H1 (cell line): ENCODE measurements at regions not wholly inside any gene's neighbourhood (a gene's known extent, or its start where the extent isn't known, plus 50 kb on each side); places are given as distances from the start of the nearest gene placed in this dataset.

ENCODE experiments used
- CTCF ChIA-PET: fragments of 300-600 bp; sonication (Branson Sonifier 250); formaldehyde crosslinking; loops from one replicate; lab custom pipeline; 2021; ENCODE audit not compliant: partially characterized antibody; lab: Charles Lee
- POLR2A ChIA-PET: fragments of 300-600 bp; sonication (Branson Sonifier 250); formaldehyde crosslinking; loops from one replicate; lab custom pipeline; 2021; ENCODE audit warnings: inconsistent platforms; ENCODE audit not compliant: partially characterized antibody; lab: Charles Lee
- DNase-seq, 2 experiments: peaks; one replicate each; pipeline versions ENCODE4 v3.0.0 to v3.0.0-alpha.2; 2010 to 2022; ENCODE audit warnings: low spot score in 2 of 2, low read depth in 1 of 2, mixed read lengths in 1 of 2
- FAIRE-seq: peaks from 2 replicates; lab custom pipeline; 2011; peaks lifted over from hg19 to GRCh38; lab: Jason Lieb, UNC
- H2AFZ ChIP-seq: 2 replicates; pipeline ENCODE4 v1.8.1; 2012; ENCODE audit warnings: low read length, inconsistent platforms
- H2AK5ac ChIP-seq: 2 replicates; pipeline ENCODE4 v1.6.1; 2013; ENCODE audit warnings: low read depth, low read length
- H2BK120ac ChIP-seq: replicated peaks from 2 replicates; pipeline ENCODE3; 2013; ENCODE audit warnings: low read depth, low read length, inconsistent platforms
- H2BK12ac ChIP-seq: 2 replicates; pipeline ENCODE4 v1.6.1; 2013; ENCODE audit warnings: low read depth, low read length
- H2BK15ac ChIP-seq: 2 replicates; pipeline ENCODE4 v1.6.1; 2013; ENCODE audit warnings: low read length
- H2BK20ac ChIP-seq: 2 replicates; pipeline ENCODE4 v1.6.1; 2013; ENCODE audit warnings: low read length
- H2BK5ac ChIP-seq: 2 replicates; pipeline ENCODE4 v1.6.1; 2013; ENCODE audit warnings: low read depth, low read length
- H3K14ac ChIP-seq: 2 replicates; pipeline ENCODE4 v1.6.1; 2013; ENCODE audit warnings: inconsistent platforms; ENCODE audit not compliant: insufficient read length
- H3K18ac ChIP-seq: 2 replicates; pipeline ENCODE4 v1.6.1; 2013; ENCODE audit warnings: low read length; ENCODE audit errors: extremely low read depth
- H3K23ac ChIP-seq: 2 replicates; pipeline ENCODE4 v1.6.1; 2013; ENCODE audit warnings: inconsistent platforms; ENCODE audit not compliant: insufficient read length
- H3K23me2 ChIP-seq: 2 replicates; pipeline ENCODE4 v1.6.1; 2013; ENCODE audit warnings: low read depth, low read length
- H3K27ac ChIP-seq: 2 replicates; pipeline ENCODE4 v1.6.1; 2011; ENCODE audit warnings: low read depth, low read length, inconsistent platforms
- H3K27me3 ChIP-seq, 4 experiments: replicated peaks in 1 of 4; 1 replicate in 1 of 4; 2 replicates in 3 of 4; pipeline versions ENCODE4 v1.6.1 to v1.8.1; 2011 to 2013; ENCODE audit warnings: low read length in 3 of 4, mild to moderate bottlenecking in 3 of 4, inconsistent platforms in 2 of 4, mixed read lengths in 2 of 4, moderate library complexity in 1 of 4; ENCODE audit not compliant: control insufficient read depth in 3 of 4, insufficient read depth in 3 of 4; ENCODE audit errors: extremely low read depth in 1 of 4
- H3K36me3 ChIP-seq, 4 experiments: 2 replicates each; pipeline versions ENCODE4 v1.6.1 to v1.8.1; 2011 to 2013; ENCODE audit warnings: mild to moderate bottlenecking in 4 of 4, low read length in 3 of 4, moderate library complexity in 2 of 4, control low read depth in 1 of 4, inconsistent platforms in 1 of 4; ENCODE audit not compliant: insufficient read depth in 4 of 4, control insufficient read depth in 2 of 4
- H3K4ac ChIP-seq: replicated peaks from 2 replicates; pipeline ENCODE3; 2013; ENCODE audit warnings: low read length, low read depth, mixed read lengths, inconsistent platforms; ENCODE audit not compliant: insufficient read length
- H3K4me1 ChIP-seq, 4 experiments: replicated peaks in 1 of 4; 1 replicate in 1 of 4; 2 replicates in 3 of 4; pipeline versions ENCODE4 v1.6.1 to v1.8.1; 2011 to 2013; ENCODE audit warnings: low read length in 3 of 4, inconsistent platforms in 2 of 4, mixed read lengths in 1 of 4; ENCODE audit not compliant: insufficient read depth in 4 of 4, control insufficient read depth in 3 of 4
- H3K4me2 ChIP-seq, 2 experiments: 2 replicates each; pipeline versions ENCODE4 v1.6.1 to v1.8.1; 2011 to 2013; ENCODE audit warnings: low read depth in 2 of 2, low read length in 2 of 2, control low read depth in 1 of 2, inconsistent platforms in 1 of 2, mild to moderate bottlenecking in 1 of 2; ENCODE audit not compliant: insufficient read depth in 1 of 2
- H3K4me3 ChIP-seq, 4 experiments: fragments of 200-600, 300-600 bp in 1 of 4; sonication (generic), shearing (Covaris generic), sonication (Bioruptor Twin) in 1 of 4; 2 replicates each; pipeline versions ENCODE4 v1.5.1 to v1.8.1; 2011 to 2016; ENCODE audit warnings: low read length in 4 of 4, low read depth in 3 of 4, control low read depth in 2 of 4, inconsistent platforms in 2 of 4, mild to moderate bottlenecking in 2 of 4, mixed read lengths in 1 of 4, moderate library complexity in 1 of 4; ENCODE audit not compliant: insufficient read depth in 2 of 4; ENCODE audit errors: extremely low read depth in 1 of 4
- H3K56ac ChIP-seq: replicated peaks from 2 replicates; pipeline ENCODE3; 2013; ENCODE audit warnings: low read depth, mild to moderate bottlenecking, mixed read lengths, low read length, inconsistent platforms; ENCODE audit not compliant: insufficient read length
- H3K79me1 ChIP-seq: 2 replicates; pipeline ENCODE4 v1.6.1; 2013; ENCODE audit warnings: low read depth, low read length, control low read depth
- H3K79me2 ChIP-seq, 2 experiments: 2 replicates each; pipeline versions ENCODE4 v1.6.1 to v1.8.1; 2012 to 2013; ENCODE audit warnings: low read length in 2 of 2, mild to moderate bottlenecking in 2 of 2, inconsistent platforms in 1 of 2; ENCODE audit not compliant: insufficient read depth in 2 of 2, control insufficient read depth in 1 of 2
- H3K9ac ChIP-seq, 4 experiments: replicated peaks in 1 of 4; 1 replicate in 1 of 4; 2 replicates in 3 of 4; pipeline versions ENCODE4 v1.6.1 to v1.8.1; 2011 to 2013; ENCODE audit warnings: low read depth in 3 of 4, low read length in 3 of 4, control low read depth in 2 of 4, mild to moderate bottlenecking in 2 of 4, moderate library complexity in 2 of 4, inconsistent platforms in 1 of 4; ENCODE audit errors: extremely low read depth in 1 of 4
- H3K9me3 ChIP-seq, 2 experiments: 2 replicates each; pipeline versions ENCODE4 v1.6.1 to v1.8.1; 2012 to 2013; ENCODE audit warnings: mild to moderate bottlenecking in 2 of 2, moderate library complexity in 2 of 2, control low read depth in 1 of 2, inconsistent platforms in 1 of 2, low read depth in 1 of 2, low read length in 1 of 2, mixed read lengths in 1 of 2; ENCODE audit not compliant: insufficient read depth in 2 of 2
- H4K20me1 ChIP-seq, 2 experiments: replicated peaks in 1 of 2; 2 replicates each; pipeline versions ENCODE3 to v1.8.1; 2011 to 2013; ENCODE audit warnings: inconsistent platforms in 2 of 2, low read length in 2 of 2, mild to moderate bottlenecking in 1 of 2; ENCODE audit not compliant: insufficient read depth in 2 of 2, control insufficient read depth in 1 of 2
- H4K5ac ChIP-seq: 2 replicates; pipeline ENCODE4 v1.6.1; 2013; ENCODE audit warnings: low read length, low read depth, mixed read lengths, inconsistent platforms; ENCODE audit not compliant: insufficient read length
- H4K8ac ChIP-seq: 2 replicates; pipeline ENCODE4 v1.8.0; 2013; ENCODE audit warnings: mild to moderate bottlenecking, moderate library complexity, low read length, inconsistent platforms; ENCODE audit not compliant: insufficient read depth; ENCODE audit errors: extremely low read depth
- H4K91ac ChIP-seq: replicated peaks from 2 replicates; pipeline ENCODE3; 2013; ENCODE audit warnings: low read length, mixed read lengths, inconsistent platforms; ENCODE audit not compliant: insufficient read length
- BCL11A ChIP-seq, 2 experiments: IDR thresholded peaks; one replicate each; pipeline ENCODE4 v1.6.1; 2011; ENCODE audit warnings: low read depth in 2 of 2, low read length in 2 of 2, mild to moderate bottlenecking in 2 of 2
- CHD1 ChIP-seq: IDR thresholded peaks from 2 replicates; pipeline ENCODE4 v1.6.1; 2012; ENCODE audit warnings: low read depth, low read length, improper control_type of control experiment
- CTBP2 ChIP-seq: IDR thresholded peaks from 2 replicates; pipeline ENCODE4 v1.7.0; 2011; ENCODE audit warnings: borderline replicate concordance, mild to moderate bottlenecking, moderate library complexity, mixed read lengths, low read length; ENCODE audit not compliant: insufficient read depth, insufficient read length
- CTCF ChIP-seq, 3 experiments: IDR thresholded peaks; 1 replicate in 2 of 3; 2 replicates in 1 of 3; pipeline versions ENCODE4 v1.5.1 to v1.6.1; 2011; ENCODE audit warnings: low read length in 3 of 3, mild to moderate bottlenecking in 3 of 3, inconsistent platforms in 2 of 3, low read depth in 1 of 3, moderate library complexity in 1 of 3; ENCODE audit not compliant: insufficient read depth in 1 of 3; ENCODE audit errors: control extremely low read depth in 1 of 3
- GTF2F1 ChIP-seq: IDR thresholded peaks from 2 replicates; pipeline ENCODE4 v1.6.1; 2012; ENCODE audit warnings: low read depth, low read length, improper control_type of control experiment, borderline replicate concordance
- NANOG ChIP-seq: IDR thresholded peaks from 2 replicates; pipeline ENCODE4 v1.6.1; 2011; ENCODE audit warnings: low read length, low read depth, mild to moderate bottlenecking, inconsistent platforms; ENCODE audit not compliant: insufficient read depth, poor library complexity, severe bottlenecking
- SIX5 ChIP-seq: IDR thresholded peaks from 2 replicates; pipeline ENCODE4 v1.6.1; 2011; ENCODE audit warnings: mild to moderate bottlenecking, low read depth, low read length
- TBP ChIP-seq: IDR thresholded peaks from 2 replicates; pipeline ENCODE4 v1.6.1; 2011; ENCODE audit warnings: low read depth, low read length, improper control_type of control experiment
- TEAD4 ChIP-seq: IDR thresholded peaks from 2 replicates; pipeline ENCODE4 v1.6.1; 2012; ENCODE audit warnings: low read depth, low read length, inconsistent platforms, mixed read lengths
- ZNF274 ChIP-seq: IDR thresholded peaks from 2 replicates; pipeline ENCODE4 v1.7.0; 2012; ENCODE audit warnings: low read length, borderline replicate concordance; ENCODE audit errors: extremely low read depth
- WGBS, 2 experiments: shearing (Covaris generic) in 1 of 2; methylation state at CpG; one replicate each; pipeline versions ENCODE4 v1.1.6 to v1.1.7; 2013 to 2015; ENCODE audit warnings: low lambda C conversion rate in 2 of 2, mixed read lengths in 2 of 2, inconsistent platforms in 1 of 2, low coverage in 1 of 2, missing lambda C conversion rate in 1 of 2; ENCODE audit not compliant: insufficient replicate concordance in 2 of 2, insufficient coverage in 1 of 2, insufficient read length in 1 of 2; ENCODE audit errors: extremely low coverage in 1 of 2, missing lambda C conversion rate in 1 of 2; 5-methylcytosine and 5-hydroxymethylcytosine counted together

GRCh38 chr20:24810676-24811407 is 138.2 kb upstream of the CST7 start:
- Histone ChIP-seq H3K36me3 (no peaks in the 10 kb centered on the region), H3K4me3 (no peak overlapping the region), H2BK120ac (no peak overlapping the region), H3K56ac (no peak overlapping the region), H3K4me2 (no peak overlapping the region), H2BK5ac (no peak overlapping the region), H3K4ac (no peak overlapping the region), H3K9me3 (peaks cover 0 to 3% of the 10 kb centered on the region in 2 experiments; a peak in 1 of 4 replicates), H3K79me2 (no peaks in the 10 kb centered on the region), H2AK5ac (no peak overlapping the region), H3K27ac (no peak overlapping the region), H3K18ac (no peak overlapping the region), H2BK12ac (no peak overlapping the region), H3K23me2 (no peaks in the 10 kb centered on the region), H3K27me3 (no peaks in the 10 kb centered on the region), H2BK20ac (no peak overlapping the region), H3K79me1 (peaks cover 3% of the 10 kb centered on the region; the same call in 1 of the 2 replicates), H3K14ac (no peak overlapping the region), H4K91ac (no peak overlapping the region), H4K20me1 (no peaks in the 10 kb centered on the region), H2BK15ac (no peak overlapping the region), H4K8ac (no peak overlapping the region), H2AFZ (no peak overlapping the region), H4K5ac (no peak overlapping the region), H3K4me1 (no peaks in the 10 kb centered on the region), H3K23ac (no peak overlapping the region), H3K9ac (no peak overlapping the region)
- CTCF ChIA-PET, result interaction anchor here (0.6 to 1.0 kb wide), 4 partner anchors 9 to 873 kb away, joined by 3 read pairs; no protein-coding TSS in a partner anchor
- DNase-seq (no peak), FAIRE-seq (no peak)
- 97% methylated on average over 6 of the region's 6 CpGs; no CpG with 5 or more reads in 1 of the 2 experiments for WGBS, 2 experiments
- POLR2A ChIA-PET, result interaction anchor here (0.7 kb wide), 1 partner anchor 10 kb away, joined by 3 read pairs; no protein-coding TSS in a partner anchor
- no peak for TF ChIP-seq TEAD4
- TF ChIP-seq SIX5, result no peak
- TF ChIP-seq CTCF (IDR thresholded peaks at IDR 0.05; ENCODE audit: control extremely low read depth in 1 of 3, insufficient read depth in 1 of 3, low read depth in 1 of 3, low read length in 3 of 3), result no peak
- no peak for TF ChIP-seq GTF2F1
- TF ChIP-seq ZNF274, result no peak
- no peak for TF ChIP-seq TBP
- no peak for TF ChIP-seq NANOG
- no peak for TF ChIP-seq CTBP2
- no peak for TF ChIP-seq BCL11A (IDR thresholded peaks at IDR 0.05; ENCODE audit: low read depth in 2 of 2, low read length in 2 of 2)
- no peak for TF ChIP-seq CHD1
